GM21528 (cell line): ENCODE measurements at regions not wholly inside any gene's neighbourhood (a gene's known extent, or its start where the extent isn't known, plus 50 kb on each side); places are given as distances from the start of the nearest gene placed in this dataset.

Experiments used
- ATAC-seq: cut with Tn5 transposase; IDR thresholded peaks from one replicate; pipeline ENCODE4 v1.9.1; 2021; ENCODE audit warnings: mild to moderate bottlenecking, moderate library complexity; ENCODE audit not compliant: unreplicated experiment, low FRiP score

GRCh38 chr15:53401503-53401902 lies 358.0 kb downstream of the WDR72 start:
- no peak for ATAC-seq

- ATAC-seq: no peak
Observed at GRCh38 chr15:53400986-53401385, 358.5 kb downstream of the WDR72 start.

- ATAC-seq: no peak
Observed at GRCh38 chr15:53397041-53397616, 362.3 kb downstream of the WDR72 start.

- ATAC-seq: no peak
Observed at GRCh38 chr15:53395871-53396270, 363.6 kb downstream of the WDR72 start.

- ATAC-seq: no peak
Observed at GRCh38 chr15:53390549-53390948, 368.9 kb downstream of the WDR72 start.

GRCh38 chr15:53389271-53390037 lies 370.0 kb downstream of the WDR72 start:
- no peak for ATAC-seq

- no peak for ATAC-seq
Observed at GRCh38 chr15:53384417-53384816, 375.0 kb downstream of the WDR72 start.

- ATAC-seq: no peak
Observed at GRCh38 chr15:53378096-53378800, 381.2 kb downstream of the WDR72 start.

- ATAC-seq: no peak
Observed at GRCh38 chr15:53367740-53368139, 391.7 kb downstream of the WDR72 start.

- ATAC-seq: no peak
Observed at GRCh38 chr15:53360881-53361280, 398.6 kb downstream of the WDR72 start.

- ATAC-seq: no peak
Observed at GRCh38 chr15:53359038-53359437, 400.4 kb downstream of the WDR72 start.

- no peak for ATAC-seq
Observed at GRCh38 chr15:53354874-53355273, 404.6 kb downstream of the WDR72 start.

GRCh38 chr15:53351373-53351772 lies 408.1 kb downstream of the WDR72 start:
- ATAC-seq: no peak

GRCh38 chr15:53346583-53346982 lies 412.9 kb downstream of the WDR72 start:
- no peak for ATAC-seq

GRCh38 chr15:53331328-53332190 lies 427.9 kb downstream of the WDR72 start:
- ATAC-seq: no peak

GRCh38 chr15:53328341-53328740 lies 431.1 kb downstream of the WDR72 start:
- ATAC-seq: no peak

- no peak for ATAC-seq
Observed at GRCh38 chr15:53324061-53324460, 435.4 kb downstream of the WDR72 start.

GRCh38 chr15:53323191-53323590 lies 436.3 kb downstream of the WDR72 start:
- no peak for ATAC-seq

- ATAC-seq: no peak
Observed at GRCh38 chr15:53320816-53321215, 438.6 kb downstream of the WDR72 start.

GRCh38 chr15:53312707-53313106 lies 446.8 kb downstream of the WDR72 start:
- ATAC-seq: no peak

GRCh38 chr15:53310709-53311108 lies 448.8 kb downstream of the WDR72 start:
- ATAC-seq: no peak
